ENCODE measurements at regions not wholly inside any gene's neighbourhood (a gene's known extent, or its start where the extent isn't known, plus 50 kb on each side); places are given as distances from the start of the nearest gene placed in this dataset.
A peak's percentile ranks its signal among the peaks of the same experiment; 100 is the strongest.

DNA sequence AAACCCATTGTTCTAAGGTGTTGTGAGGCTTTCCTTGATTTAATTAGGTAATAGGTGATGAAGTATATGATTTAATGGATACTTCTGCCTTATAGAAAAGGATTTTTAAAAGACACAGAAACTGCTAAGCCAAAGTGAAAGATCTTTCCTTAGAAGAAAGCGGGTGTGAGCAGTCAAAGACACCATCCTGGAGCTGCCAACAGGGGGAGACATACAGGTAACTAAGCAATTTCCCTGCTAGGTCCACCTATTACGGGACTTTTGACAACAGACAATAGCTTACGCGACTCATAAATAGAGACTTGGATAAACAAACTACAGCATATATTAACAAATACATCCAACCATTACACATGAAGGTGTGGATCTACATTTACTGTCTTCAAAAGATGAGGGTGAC is 669.5 kb downstream of the SQOR start:
- H3F3A ChIP-seq (ENCODE audit: low read length, unreplicated experiment), result no peaks in the 10 kb centered on the region
- H2AFZ ChIP-seq (ENCODE audit: low read length), result no peak overlapping the region
- no peak overlapping the region for H3K4me3 ChIP-seq (ENCODE audit: low read length)
- H3K27me3 ChIP-seq (ENCODE audit: low read length), result no peaks in the 10 kb centered on the region
- H3K9ac ChIP-seq (ENCODE audit: low read length), result no peak overlapping the region
- ATAC-seq (no peak), DNase-seq (peak; percentile 18)
- CTCF ChIA-PET, result interaction anchor here (0.6 kb wide), 1 partner anchor 593 kb away, joined by 3 read pairs; no protein-coding TSS in a partner anchor
- H3K4me2 ChIP-seq (ENCODE audit: low read length), result no peak overlapping the region
- no TSS peak for BruUV-seq (replicated peaks)
- no peaks in the 10 kb centered on the region for H3K36me3 ChIP-seq (ENCODE audit: low read depth, low read length)
- POLR2A ChIA-PET (ENCODE audit: unreplicated experiment), result no interaction called here
- H4K20me1 ChIP-seq (ENCODE audit: low read length), result no peaks in the 10 kb centered on the region
- H3K4me1 ChIP-seq (ENCODE audit: insufficient read depth, low read length), result peaks cover 9% of the 10 kb centered on the region
- no peaks in the 10 kb centered on the region for H3K79me2 ChIP-seq (ENCODE audit: low read length)
- no peak overlapping the region for H3K27ac ChIP-seq (ENCODE audit: low read length)
- intact Hi-C loops (cut with micrococcal nuclease), result no loop called here
- no peaks in the 10 kb centered on the region for H3K9me3 ChIP-seq (ENCODE audit: low read length)
- TF ChIP-seq EZH2phosphoT487 (IDR thresholded peaks at IDR 0.05; ENCODE audit: borderline replicate concordance, low read length), result no peak
- TF ChIP-seq, protein P1, sequence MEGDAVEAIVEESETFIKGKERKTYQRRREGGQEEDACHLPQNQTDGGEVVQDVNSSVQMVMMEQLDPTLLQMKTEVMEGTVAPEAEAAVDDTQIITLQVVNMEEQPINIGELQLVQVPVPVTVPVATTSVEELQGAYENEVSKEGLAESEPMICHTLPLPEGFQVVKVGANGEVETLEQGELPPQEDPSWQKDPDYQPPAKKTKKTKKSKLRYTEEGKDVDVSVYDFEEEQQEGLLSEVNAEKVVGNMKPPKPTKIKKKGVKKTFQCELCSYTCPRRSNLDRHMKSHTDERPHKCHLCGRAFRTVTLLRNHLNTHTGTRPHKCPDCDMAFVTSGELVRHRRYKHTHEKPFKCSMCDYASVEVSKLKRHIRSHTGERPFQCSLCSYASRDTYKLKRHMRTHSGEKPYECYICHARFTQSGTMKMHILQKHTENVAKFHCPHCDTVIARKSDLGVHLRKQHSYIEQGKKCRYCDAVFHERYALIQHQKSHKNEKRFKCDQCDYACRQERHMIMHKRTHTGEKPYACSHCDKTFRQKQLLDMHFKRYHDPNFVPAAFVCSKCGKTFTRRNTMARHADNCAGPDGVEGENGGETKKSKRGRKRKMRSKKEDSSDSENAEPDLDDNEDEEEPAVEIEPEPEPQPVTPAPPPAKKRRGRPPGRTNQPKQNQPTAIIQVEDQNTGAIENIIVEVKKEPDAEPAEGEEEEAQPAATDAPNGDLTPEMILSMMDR (conservative IDR thresholded peaks at IDR 0.05; ENCODE audit: low read depth, low read length), result peak; percentile 63
- H3K9me2 ChIP-seq (replicated peaks; ENCODE audit: low read length), result no peaks in the 10 kb centered on the region

DNA sequence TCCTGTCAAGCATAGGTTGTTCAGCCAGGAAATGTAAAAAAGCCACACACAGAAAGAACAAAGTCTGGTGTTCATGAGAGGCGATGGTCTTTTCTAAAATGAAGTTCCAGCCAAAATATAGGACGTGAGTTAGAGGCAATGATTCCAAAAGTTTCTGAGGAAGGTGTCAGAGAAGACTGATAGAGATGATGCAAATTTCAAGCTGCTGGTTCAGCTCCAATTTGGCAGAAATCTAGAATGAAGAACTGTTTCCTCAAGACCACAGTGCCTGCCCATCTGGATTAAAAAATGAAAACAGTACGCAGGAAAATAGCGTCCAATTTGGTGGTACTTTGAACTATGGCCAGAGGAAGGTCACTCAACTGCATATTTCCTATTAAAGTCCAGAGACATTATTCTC is 672.9 kb downstream of the SQOR start:
- TF ChIP-seq EZH2phosphoT487 (IDR thresholded peaks at IDR 0.05; ENCODE audit: borderline replicate concordance, low read length) (no peak), EZH2 (IDR thresholded peaks at IDR 0.05; ENCODE audit: low read length, unreplicated experiment) (no peak)
- TF ChIP-seq, protein P1 (conservative IDR thresholded peaks at IDR 0.05; ENCODE audit: low read depth, low read length), result no peak
- no peak overlapping the region for H3K4me2 ChIP-seq (ENCODE audit: low read length)
- no peaks in the 10 kb centered on the region for H3K9me2 ChIP-seq (replicated peaks; ENCODE audit: low read length)
- H3F3A ChIP-seq (ENCODE audit: low read length, unreplicated experiment), result no peaks in the 10 kb centered on the region
- no peaks in the 10 kb centered on the region for H3K79me2 ChIP-seq (ENCODE audit: low read length)
- no peak overlapping the region for H3K27ac ChIP-seq (ENCODE audit: low read length)
- no peaks in the 10 kb centered on the region for H3K27me3 ChIP-seq (ENCODE audit: low read length)
- H3K4me3 ChIP-seq (ENCODE audit: low read length), result no peak overlapping the region
- no peaks in the 10 kb centered on the region for H3K4me1 ChIP-seq (ENCODE audit: insufficient read depth, low read length)
- no peaks in the 10 kb centered on the region for H3K9me3 ChIP-seq (ENCODE audit: low read length)
- DNase-seq (no peak), ATAC-seq (no peak)
- BruUV-seq (replicated peaks), result no TSS peak
- H3K9ac ChIP-seq (ENCODE audit: low read length), result no peak overlapping the region
- H2AFZ ChIP-seq (ENCODE audit: low read length), result no peak overlapping the region
- H4K20me1 ChIP-seq (ENCODE audit: low read length), result no peaks in the 10 kb centered on the region
- H3K36me3 ChIP-seq (ENCODE audit: low read depth, low read length), result no peaks in the 10 kb centered on the region
- ChIA-PET POLR2A (ENCODE audit: unreplicated experiment) (no interaction called here), CTCF (no interaction called here)
- intact Hi-C loops (cut with micrococcal nuclease), result no loop called here

DNA sequence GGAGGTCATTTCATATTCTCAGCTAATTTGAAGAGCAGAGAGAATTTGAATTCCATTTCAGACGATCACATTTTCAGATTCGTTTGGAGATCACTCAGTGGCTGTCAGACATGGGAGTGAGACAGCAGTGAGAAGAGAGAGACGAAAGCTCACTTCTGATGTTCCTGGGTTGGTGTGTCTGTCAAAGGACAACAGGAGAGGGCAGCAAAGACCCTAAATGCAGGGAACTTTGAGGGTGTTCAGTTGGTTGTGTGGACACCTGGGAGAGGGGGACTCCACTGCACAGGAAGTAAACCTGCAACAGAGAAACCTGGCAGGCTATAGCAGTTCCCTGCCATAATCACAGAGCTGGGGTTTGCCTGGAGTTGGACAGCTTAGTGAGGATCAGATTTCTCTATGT is 675.1 kb downstream of the SQOR start:
- Histone ChIP-seq H3K4me3 (ENCODE audit: low read length) (no peak overlapping the region), H3K9me3 (ENCODE audit: low read length) (no peaks in the 10 kb centered on the region), H3K4me1 (ENCODE audit: insufficient read depth, low read length) (no peaks in the 10 kb centered on the region), H2AFZ (ENCODE audit: low read length) (no peak overlapping the region), H3K9me2 (replicated peaks; ENCODE audit: low read length) (no peaks in the 10 kb centered on the region), H3F3A (ENCODE audit: low read length, unreplicated experiment) (no peaks in the 10 kb centered on the region), H3K27me3 (ENCODE audit: low read length) (no peaks in the 10 kb centered on the region), H3K79me2 (ENCODE audit: low read length) (no peaks in the 10 kb centered on the region), H4K20me1 (ENCODE audit: low read length) (no peaks in the 10 kb centered on the region), H3K36me3 (ENCODE audit: low read depth, low read length) (no peaks in the 10 kb centered on the region), H3K9ac (ENCODE audit: low read length) (no peak overlapping the region), H3K27ac (ENCODE audit: low read length) (no peak overlapping the region), H3K4me2 (ENCODE audit: low read length) (no peak overlapping the region)
- POLR2A ChIA-PET (ENCODE audit: unreplicated experiment), result no interaction called here
- TF ChIP-seq, protein P1 (conservative IDR thresholded peaks at IDR 0.05; ENCODE audit: low read depth, low read length), result no peak
- TF ChIP-seq EZH2phosphoT487 (IDR thresholded peaks at IDR 0.05; ENCODE audit: borderline replicate concordance, low read length), result no peak
- TF ChIP-seq EZH2 (IDR thresholded peaks at IDR 0.05; ENCODE audit: low read length, unreplicated experiment), result no peak
- no peak for ATAC-seq
- intact Hi-C loops (cut with micrococcal nuclease), result no loop called here
- CTCF ChIA-PET, result no interaction called here
- BruUV-seq (replicated peaks), result no TSS peak
- DNase-seq, result no peak

Data from PC-3 (cell line).